NOMO-1 (cell line): ENCODE measurements at regions not wholly inside any gene's neighbourhood (a gene's known extent, or its start where the extent isn't known, plus 50 kb on each side); places are given as distances from the start of the nearest gene placed in this dataset.
"Not testable (repeated sequence)": the region's sequence is repeated elsewhere in the genome, so short reads cannot be mapped to it uniquely, and the experiment has no call there.

Experiments
- DNase-seq, 2 experiments: peaks; one replicate each; lab custom pipeline; 2025; ENCODE audit not compliant: unreplicated experiment in 2 of 2; lab: John Stamatoyannopoulos, UW

- DNase-seq = peak in 1 of 2 experiments; percentile 42
Measured at GRCh38 chr13:70568571-70568970, 460.3 kb upstream of the KLHL1 start.

- no peak for DNase-seq
Measured at GRCh38 chr13:70544706-70545105, 436.5 kb upstream of the KLHL1 start.

DNA sequence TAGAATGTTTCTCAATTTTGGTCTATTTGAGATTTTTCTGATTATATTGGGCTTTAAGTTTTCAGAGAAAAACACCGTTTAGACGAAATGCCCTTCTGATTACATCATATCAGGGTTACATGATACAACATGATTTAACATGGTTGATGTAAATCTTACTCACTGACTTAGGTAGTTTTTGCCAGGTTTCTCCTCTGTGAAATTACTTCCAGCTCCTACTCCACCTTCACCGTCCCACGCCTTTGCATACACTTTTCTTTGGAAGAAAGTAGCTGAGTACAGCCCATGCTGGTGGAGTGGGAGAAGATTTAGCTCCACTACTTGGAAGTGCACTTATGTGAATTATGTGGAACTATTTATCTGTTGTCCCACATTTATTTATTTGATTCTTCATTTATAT is 433.2 kb upstream of the KLHL1 start:
- no peak for DNase-seq

GRCh38 chr13:70534466-70534865 is 426.2 kb upstream of the KLHL1 start:
- DNase-seq = no peak

- DNase-seq = no peak
Measured at GRCh38 chr13:70529652-70530051, 421.4 kb upstream of the KLHL1 start.

GRCh38 chr13:70527599-70527998 is 419.3 kb upstream of the KLHL1 start:
- DNase-seq = no peak

DNA sequence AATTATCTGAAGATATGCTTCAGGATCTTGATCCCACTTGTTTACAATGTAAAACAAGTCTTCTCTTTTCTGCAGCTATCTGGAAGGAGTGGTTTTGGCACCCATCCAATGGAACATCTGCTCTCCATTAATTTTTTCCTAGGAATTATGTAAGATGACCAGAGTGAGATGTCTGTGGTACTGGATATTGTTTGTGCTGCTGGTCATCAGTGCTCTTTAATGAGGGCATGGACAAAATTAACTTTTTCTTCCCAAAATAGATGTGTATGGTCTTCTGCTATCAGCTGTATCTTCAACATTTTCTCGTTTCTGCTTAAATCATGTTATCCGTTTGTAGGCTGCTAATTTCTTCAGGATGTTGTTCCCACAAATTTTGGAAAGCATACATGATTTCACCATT is 415.4 kb upstream of the KLHL1 start:
- no peak for DNase-seq

DNA sequence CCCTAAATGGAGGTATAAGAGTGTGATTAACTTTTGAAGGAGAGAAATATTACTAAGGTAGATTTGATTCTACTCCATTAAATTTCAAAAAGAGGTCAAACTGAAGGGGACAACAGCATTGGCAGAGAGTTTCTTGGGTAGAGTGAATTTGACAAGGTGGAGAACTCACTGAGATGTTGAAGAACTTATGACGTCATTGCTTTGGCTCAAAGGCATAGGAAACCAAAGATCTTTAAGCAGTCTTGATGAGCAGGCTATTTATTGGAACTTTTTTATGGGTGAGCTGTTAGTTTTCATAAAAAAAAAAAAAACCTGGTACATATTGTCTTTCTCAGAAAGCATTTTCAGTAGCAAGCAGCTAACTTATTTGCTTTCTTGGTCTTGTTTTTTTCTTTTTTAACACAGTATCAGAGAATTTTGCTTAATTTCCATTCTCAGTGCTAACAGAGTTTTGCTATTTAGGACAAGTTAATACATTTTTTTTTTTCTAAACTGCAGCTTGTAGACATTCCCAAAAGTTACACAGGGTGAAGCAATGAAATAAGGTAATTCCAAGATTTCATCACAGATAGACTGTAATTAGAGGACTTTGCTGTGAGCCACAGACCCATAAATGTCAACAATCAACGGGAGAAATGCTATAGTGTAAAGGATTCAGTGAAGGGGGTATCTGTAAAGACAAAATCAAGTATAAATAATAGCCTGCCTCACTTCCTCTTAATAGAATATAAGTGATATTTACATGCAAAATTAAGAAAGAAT is 412.2 kb upstream of the KLHL1 start:
- no peak for DNase-seq

GRCh38 chr13:70518081-70518480 is 409.8 kb upstream of the KLHL1 start:
- DNase-seq = no peak

- no peak for DNase-seq
Measured at GRCh38 chr13:70516226-70516625, 408.0 kb upstream of the KLHL1 start.

DNA sequence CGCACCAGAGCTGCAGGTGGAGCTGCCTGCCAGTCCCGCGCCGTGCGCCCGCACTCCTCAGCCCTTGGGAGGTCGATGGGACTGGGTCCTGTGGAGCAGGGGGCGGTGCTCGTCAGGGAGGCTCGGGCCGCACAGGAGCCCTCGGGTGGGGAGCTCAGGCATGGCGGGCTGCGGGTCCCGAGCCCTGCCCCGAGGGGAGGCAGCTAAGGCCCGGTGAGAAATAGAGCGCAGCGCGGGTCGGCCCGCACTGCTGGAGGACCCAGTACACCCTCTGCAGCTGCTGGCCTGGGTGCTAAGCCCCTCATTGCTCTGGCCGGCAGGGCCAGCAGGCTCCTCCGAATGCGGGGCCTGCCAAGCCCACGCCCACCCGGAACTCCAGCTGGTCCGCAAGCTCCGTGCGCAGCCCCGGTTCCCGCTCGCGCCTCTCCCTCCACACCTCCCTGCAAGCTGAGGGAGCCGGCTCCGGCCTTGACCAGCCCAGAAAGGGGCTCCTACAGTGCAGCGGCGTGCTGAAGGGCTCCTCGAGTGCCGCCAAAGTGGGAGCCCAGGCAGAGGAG is 403.7 kb upstream of the KLHL1 start:
- not testable (repeated sequence) for DNase-seq

DNA sequence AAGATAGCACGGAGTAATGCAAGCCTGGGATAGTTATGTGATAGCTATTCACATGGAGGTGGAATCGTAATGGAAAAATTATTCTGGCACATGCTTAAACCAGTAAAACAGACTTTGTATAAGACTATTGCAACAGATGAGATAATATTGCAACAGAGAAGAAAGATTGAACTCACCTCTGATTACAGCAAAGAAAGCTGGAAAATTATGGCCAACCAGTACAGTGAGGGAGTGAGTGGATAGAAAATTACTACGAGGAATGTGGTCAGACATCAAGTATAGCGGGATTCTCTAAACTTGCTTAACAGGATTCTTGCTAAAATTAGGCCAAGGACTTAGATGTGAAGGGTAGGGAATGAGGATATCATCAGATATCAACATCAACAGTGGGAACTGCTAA is 397.6 kb upstream of the KLHL1 start:
- no peak for DNase-seq

DNA sequence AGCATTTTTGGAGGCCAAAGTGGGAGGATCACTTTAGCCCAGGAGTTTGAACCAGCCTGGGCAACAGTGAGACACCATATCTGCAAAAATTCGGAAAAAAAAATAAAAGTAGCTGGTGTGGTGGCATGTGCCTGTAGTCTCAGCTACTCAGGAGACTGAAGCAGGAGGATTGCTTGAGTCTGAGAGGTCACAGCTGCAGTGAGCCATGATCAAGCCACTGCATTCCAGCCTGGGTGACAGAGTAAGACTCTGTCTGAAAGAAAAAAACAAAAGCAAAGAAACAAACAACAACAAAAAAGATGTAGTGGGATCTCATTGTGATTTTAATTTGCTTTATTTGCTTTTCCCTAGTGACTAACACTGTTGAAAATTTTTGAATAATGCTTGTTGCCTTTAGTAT is 394.7 kb upstream of the KLHL1 start:
- no peak for DNase-seq

GRCh38 chr13:70490320-70490935 is 382.2 kb upstream of the KLHL1 start:
- DNase-seq = no peak

DNA sequence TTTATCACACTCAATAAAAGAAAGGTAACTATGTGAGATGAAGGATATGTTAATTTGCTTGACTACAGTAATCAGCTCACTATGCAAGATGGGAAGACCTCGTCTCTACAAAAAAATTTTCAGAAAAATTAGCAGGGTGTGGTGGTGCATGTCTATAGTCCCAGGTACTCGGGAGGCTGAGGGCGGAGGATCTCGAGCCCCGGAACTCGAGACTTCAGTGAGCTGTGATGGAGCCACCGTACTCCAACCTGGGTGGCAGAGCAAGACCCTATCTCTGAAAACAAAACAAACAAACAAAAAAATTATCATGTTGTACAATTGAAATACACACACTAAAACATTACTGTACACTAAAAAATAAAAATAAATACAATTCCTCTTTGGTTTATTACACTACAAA is 376.7 kb upstream of the KLHL1 start:
- DNase-seq = no peak

DNA sequence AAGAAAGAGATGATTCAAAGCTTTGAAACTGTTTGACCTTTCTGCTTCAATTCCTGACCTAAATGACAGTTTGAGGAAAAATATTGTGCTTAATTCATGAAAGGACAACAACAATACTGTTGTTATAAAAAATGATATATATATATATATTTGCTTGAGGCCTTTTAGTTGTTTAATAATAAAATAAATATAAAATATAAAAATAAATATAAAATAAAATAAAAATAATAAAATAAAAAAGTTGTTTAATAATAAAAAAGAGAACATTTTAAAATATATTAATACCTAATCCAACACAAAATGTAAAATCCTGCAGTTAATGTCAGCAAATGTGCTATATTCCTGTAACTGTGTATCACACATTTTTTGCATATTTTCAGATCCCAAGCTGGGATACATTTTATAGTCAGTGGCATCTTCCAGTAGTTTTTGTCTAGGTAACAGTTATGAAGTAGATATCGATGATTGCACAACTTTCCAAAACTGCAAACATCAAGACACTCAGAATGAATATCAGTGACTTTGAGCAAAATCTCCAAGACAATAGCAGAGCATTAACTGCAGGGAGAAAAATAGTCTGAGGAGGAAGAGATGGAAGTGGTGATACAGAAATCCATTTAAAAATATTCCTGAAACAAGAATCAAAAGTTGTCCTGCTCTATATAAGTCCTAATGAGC is 375.5 kb upstream of the KLHL1 start:
- DNase-seq = no peak

GRCh38 chr13:70473907-70474306 is 365.7 kb upstream of the KLHL1 start:
- no peak for DNase-seq

- DNase-seq = no peak
Measured at GRCh38 chr13:70469077-70469476, 360.8 kb upstream of the KLHL1 start.

DNA sequence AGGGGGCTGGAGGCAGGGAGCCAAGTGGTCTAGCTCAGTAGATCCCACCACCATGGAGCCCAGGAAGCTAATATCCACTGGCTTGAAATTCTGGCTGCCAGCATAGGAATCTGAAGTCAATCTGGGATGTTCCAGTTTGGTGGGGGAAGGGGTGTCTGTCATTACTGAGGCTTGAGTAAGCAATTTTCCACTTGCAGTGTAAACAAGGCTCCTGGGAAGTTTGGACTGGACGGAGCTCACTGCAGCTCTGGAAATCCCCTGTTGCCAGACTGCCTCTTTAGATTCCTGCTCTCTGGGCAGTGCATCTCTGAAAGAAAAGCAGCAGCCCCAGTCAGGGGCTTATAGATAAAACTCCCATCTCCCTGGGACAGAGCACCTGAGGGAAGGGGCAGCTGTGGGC is 349.2 kb upstream of the KLHL1 start:
- no peak for DNase-seq

GRCh38 chr13:70448820-70449219 is 340.6 kb upstream of the KLHL1 start:
- no peak for DNase-seq

DNA sequence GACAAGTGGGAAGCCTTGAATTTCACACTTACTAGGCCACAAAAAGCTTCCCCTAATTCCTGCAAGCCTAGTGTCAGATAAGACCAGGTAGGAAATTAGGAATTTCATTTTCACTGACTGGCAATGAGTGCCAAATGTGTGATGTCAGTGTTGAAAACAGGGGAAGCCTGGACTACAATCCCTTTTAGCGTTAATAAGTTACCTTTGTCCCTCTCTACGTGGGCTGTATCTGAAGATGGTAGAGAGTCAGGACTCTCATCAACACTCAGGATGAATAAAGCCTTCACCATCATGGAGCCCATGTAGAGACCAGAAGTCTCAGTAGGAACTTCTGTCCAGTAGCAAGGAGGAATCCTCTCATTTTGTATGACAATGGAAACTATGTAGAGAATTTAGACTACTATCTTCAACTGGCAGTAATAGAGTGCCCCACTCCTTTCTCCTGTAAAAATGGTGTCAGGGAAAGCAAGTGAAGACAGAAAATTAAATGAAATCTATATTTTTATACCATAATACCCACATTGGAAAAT is 324.1 kb upstream of the KLHL1 start:
- DNase-seq = no peak
